ENCODE measurements at regions not wholly inside any gene's neighbourhood (a gene's known extent, or its start where the extent isn't known, plus 50 kb on each side); places are given as distances from the start of the nearest gene placed in this dataset.

- no peaks in the 10 kb centered on the region for H3K4me1 ChIP-seq (ENCODE audit: control insufficient read depth, extremely low read depth, insufficient read depth, low read length)
- CTCF ChIA-PET: no interaction called here
- no peaks in the 10 kb centered on the region for H4K20me1 ChIP-seq (replicated peaks; ENCODE audit: control insufficient read depth, extremely low read depth, insufficient read depth, low read length)
- H3K36me3 ChIP-seq (ENCODE audit: control insufficient read depth in 2 of 2, extremely low read depth in 1 of 2, insufficient read depth in 2 of 2, low read length in 2 of 2): no peaks in the 10 kb centered on the region
- POLR2A ChIA-PET: no interaction called here
- no peak overlapping the region for H2AFZ ChIP-seq (ENCODE audit: low read depth, low read length)
- DNase-seq (ENCODE audit: low read depth, low spot score): no peak
- no peaks in the 10 kb centered on the region for H3K27me3 ChIP-seq (ENCODE audit: control insufficient read depth in 2 of 2, insufficient read depth in 2 of 2, low read length in 2 of 2)
- H3K9ac ChIP-seq (replicated peaks; ENCODE audit: extremely low read depth, insufficient read depth, low read length): no peak overlapping the region
- TF ChIP-seq FOS (IDR thresholded peaks at IDR 0.05; ENCODE audit: borderline replicate concordance, insufficient read depth, low read length) (no peak), GATA2 (IDR thresholded peaks at IDR 0.05; ENCODE audit: insufficient read depth, insufficient read length, low read depth, low read length) (no peak), EZH2 (IDR thresholded peaks at IDR 0.05; ENCODE audit: borderline replicate concordance, low read depth, low read length, severe bottlenecking) (no peak), POLR2A (IDR thresholded peaks at IDR 0.05; ENCODE audit: low read depth, low read length) (no peak), POLR2AphosphoS5 (IDR thresholded peaks at IDR 0.05; ENCODE audit: insufficient read depth, low read depth, low read length) (no peak), MYC (IDR thresholded peaks at IDR 0.05; ENCODE audit: low read depth, low read length) (no peak), JUN (IDR thresholded peaks at IDR 0.05; ENCODE audit: borderline replicate concordance, insufficient read depth, insufficient read length, low read depth) (no peak)
- TF ChIP-seq, protein P1, sequence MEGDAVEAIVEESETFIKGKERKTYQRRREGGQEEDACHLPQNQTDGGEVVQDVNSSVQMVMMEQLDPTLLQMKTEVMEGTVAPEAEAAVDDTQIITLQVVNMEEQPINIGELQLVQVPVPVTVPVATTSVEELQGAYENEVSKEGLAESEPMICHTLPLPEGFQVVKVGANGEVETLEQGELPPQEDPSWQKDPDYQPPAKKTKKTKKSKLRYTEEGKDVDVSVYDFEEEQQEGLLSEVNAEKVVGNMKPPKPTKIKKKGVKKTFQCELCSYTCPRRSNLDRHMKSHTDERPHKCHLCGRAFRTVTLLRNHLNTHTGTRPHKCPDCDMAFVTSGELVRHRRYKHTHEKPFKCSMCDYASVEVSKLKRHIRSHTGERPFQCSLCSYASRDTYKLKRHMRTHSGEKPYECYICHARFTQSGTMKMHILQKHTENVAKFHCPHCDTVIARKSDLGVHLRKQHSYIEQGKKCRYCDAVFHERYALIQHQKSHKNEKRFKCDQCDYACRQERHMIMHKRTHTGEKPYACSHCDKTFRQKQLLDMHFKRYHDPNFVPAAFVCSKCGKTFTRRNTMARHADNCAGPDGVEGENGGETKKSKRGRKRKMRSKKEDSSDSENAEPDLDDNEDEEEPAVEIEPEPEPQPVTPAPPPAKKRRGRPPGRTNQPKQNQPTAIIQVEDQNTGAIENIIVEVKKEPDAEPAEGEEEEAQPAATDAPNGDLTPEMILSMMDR (IDR thresholded peaks at IDR 0.05; ENCODE audit: extremely low read depth in 1 of 2, insufficient read depth in 1 of 2, low read depth in 1 of 2, low read length in 2 of 2): no peak
- TF ChIP-seq, protein P2, sequence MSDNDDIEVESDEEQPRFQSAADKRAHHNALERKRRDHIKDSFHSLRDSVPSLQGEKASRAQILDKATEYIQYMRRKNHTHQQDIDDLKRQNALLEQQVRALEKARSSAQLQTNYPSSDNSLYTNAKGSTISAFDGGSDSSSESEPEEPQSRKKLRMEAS (IDR thresholded peaks at IDR 0.05; ENCODE audit: insufficient read depth, insufficient read length): no peak
- intact Hi-C loops (cut with micrococcal nuclease): no loop called here
- H3K4me3 ChIP-seq (replicated peaks in 1 of 3; ENCODE audit: insufficient read depth in 1 of 3, low read depth in 1 of 3, low read length in 3 of 3): no peak overlapping the region
- no peaks in the 10 kb centered on the region for H3K79me2 ChIP-seq (ENCODE audit: control insufficient read depth, insufficient read depth, low read length)
- peaks cover 12% of the 10 kb centered on the region for H3K9me3 ChIP-seq (replicated peaks; ENCODE audit: control insufficient read depth, insufficient read depth, low read length)
- dilution Hi-C loops (cut with MboI; ENCODE audit: extremely low pct_ligation_motif_present, low sequenced_read_pairs): no loop called here
- FAIRE-seq: no peak
- no peaks in the 10 kb centered on the region for H3K9me1 ChIP-seq (replicated peaks; ENCODE audit: control insufficient read depth, extremely low read depth, insufficient read depth, low read length)
- no peak overlapping the region for H3K4me2 ChIP-seq (ENCODE audit: insufficient read depth, low read length)
- H3K27ac ChIP-seq (ENCODE audit: insufficient read depth, low read depth, low read length): no peak overlapping the region
- BruUV-seq (replicated peaks): no TSS peak
Measured at GRCh38 chr16:7185165-7185564, 147.5 kb upstream of the RBFOX1 start.
